Right lobe of liver (tissue), 4 donors: ENCODE measurements at regions not wholly inside any gene's neighbourhood (a gene's known extent, or its start where the extent isn't known, plus 50 kb on each side); places are given as distances from the start of the nearest gene placed in this dataset.

Experiments used
- POLR2A ChIP-seq: fragments of 450-650 bp; IDR thresholded peaks from one replicate; pipeline ENCODE4 v1.6.1; 2017; ENCODE audit warnings: antibody characterized with exemption, mild to moderate bottlenecking
- TF ChIP-seq, protein P1 (sequence below), 4 donors: fragments of 200-600 bp in 3 of 4; fragments of 450-650 bp in 1 of 4; IDR thresholded peaks; one replicate each; pipeline versions ENCODE4 v1.5.1 to v1.8.0; 2016 to 2022; ENCODE audit warnings: antibody characterized with exemption in 4 of 4, mild to moderate bottlenecking in 2 of 4
- donor health status: DM: no; HTN: no; CAD: no.
- donor health status: DM: no; HTN: no; CAD: no.
- donor health status: DM: no; HTN: yes; CAD: no.

DNA sequence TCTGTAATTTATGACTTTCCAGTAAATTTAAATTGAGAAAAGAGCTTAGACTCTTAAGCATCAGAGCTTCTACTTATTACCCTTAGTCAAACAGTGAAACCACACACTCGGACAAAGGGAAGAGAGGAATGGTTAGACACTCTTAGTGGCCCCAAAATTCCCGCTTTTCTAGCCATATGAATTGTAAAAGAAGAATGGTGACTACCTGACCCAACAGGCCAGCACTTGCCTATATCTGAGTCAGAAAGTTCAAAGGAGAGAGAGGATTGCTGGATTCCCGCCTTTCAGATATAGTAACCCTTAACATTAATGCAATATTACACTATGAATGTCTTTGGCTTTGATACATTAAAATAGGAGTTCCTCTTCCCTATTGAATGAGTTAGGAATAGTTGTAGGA, 317.3 kb downstream of the PCDH17 start:
- no peak for TF ChIP-seq POLR2A
- TF ChIP-seq, protein P1, sequence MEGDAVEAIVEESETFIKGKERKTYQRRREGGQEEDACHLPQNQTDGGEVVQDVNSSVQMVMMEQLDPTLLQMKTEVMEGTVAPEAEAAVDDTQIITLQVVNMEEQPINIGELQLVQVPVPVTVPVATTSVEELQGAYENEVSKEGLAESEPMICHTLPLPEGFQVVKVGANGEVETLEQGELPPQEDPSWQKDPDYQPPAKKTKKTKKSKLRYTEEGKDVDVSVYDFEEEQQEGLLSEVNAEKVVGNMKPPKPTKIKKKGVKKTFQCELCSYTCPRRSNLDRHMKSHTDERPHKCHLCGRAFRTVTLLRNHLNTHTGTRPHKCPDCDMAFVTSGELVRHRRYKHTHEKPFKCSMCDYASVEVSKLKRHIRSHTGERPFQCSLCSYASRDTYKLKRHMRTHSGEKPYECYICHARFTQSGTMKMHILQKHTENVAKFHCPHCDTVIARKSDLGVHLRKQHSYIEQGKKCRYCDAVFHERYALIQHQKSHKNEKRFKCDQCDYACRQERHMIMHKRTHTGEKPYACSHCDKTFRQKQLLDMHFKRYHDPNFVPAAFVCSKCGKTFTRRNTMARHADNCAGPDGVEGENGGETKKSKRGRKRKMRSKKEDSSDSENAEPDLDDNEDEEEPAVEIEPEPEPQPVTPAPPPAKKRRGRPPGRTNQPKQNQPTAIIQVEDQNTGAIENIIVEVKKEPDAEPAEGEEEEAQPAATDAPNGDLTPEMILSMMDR (IDR thresholded peaks at IDR 0.05), result no peak
